Activated CD4-positive, alpha-beta T cell treated with anti-CD3 and anti-CD28 coated beads, Interleukin-2, Interleukin-4, amounts not matched to agents 100 ng/mL and 50 ng/mL, durations not matched to agents 16 hours and 8 hours (primary cell): ENCODE measurements at regions not wholly inside any gene's neighbourhood (a gene's known extent, or its start where the extent isn't known, plus 50 kb on each side); places are given as distances from the start of the nearest gene placed in this dataset.

Experiments used
- DNase-seq: peaks from one replicate; pipeline ENCODE4 v3.0.0-alpha.2; 2020; ENCODE audit warnings: low spot score

DNA sequence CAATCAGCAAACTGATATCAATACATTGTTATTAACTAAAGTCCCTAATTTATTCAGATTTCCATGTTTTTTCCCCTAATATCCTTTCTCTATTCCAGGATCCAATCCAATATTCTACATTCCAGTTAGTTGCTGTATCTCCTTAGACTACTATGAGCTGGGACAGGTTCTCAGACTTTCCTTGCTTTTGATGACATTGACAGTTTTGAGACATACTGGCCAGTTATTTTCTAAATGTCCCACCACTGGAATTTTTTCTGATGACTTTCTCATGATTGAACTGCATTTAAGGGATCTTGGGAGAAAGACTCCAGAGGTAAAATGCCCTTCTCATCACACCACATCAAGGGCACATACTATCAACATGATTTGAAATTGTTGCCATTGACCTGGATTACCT, 177.1 kb upstream of the MAF start:
- DNase-seq = no peak

DNA sequence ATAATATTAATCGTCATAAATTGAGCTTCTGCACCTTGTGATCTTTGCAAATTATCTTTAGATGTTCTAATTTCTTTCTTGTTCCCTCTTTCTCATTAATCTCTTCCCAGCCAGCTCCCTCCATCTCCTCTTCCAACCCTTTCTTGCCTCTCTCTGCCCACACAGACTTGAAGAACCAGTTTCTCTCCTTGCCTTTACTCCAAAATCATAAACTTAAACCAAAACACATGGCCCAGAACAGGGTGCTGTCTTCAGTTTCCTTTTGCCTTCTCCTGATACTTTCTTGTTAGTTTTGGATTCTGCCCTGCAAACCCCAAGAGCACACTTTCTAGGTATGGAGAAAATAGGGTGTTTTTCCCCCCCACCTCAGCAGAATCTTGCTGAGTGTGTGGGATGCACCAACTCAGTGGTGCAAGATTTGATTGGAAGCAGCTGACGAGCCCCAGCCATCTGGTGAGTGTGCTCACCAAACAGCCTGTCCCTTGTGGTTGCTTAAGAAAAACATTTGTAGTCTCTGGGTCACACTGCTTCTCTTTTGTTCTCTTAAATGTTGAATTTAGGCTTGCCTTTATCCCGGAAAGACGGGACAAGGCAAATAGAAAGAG, 175.8 kb upstream of the MAF start:
- no peak for DNase-seq

DNA sequence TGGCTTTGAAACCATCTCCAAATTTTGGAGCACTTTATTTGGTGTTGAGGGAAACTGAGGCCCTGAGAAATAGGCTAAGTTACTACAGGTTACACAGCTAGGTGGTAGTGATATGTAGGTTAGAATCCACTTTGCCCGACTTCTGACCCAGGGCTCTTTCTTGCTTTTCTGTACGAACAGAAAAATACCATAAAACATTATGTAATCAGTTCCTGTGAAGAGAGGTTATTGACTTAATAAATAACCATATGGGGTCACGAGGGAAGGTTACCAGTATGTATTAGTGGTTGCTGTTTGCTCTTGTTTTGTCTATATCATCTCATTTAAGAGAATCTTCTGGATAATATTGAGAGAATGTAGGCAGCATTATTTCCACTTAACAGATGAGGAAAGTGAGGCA, 172.2 kb upstream of the MAF start:
- no peak for DNase-seq

DNA sequence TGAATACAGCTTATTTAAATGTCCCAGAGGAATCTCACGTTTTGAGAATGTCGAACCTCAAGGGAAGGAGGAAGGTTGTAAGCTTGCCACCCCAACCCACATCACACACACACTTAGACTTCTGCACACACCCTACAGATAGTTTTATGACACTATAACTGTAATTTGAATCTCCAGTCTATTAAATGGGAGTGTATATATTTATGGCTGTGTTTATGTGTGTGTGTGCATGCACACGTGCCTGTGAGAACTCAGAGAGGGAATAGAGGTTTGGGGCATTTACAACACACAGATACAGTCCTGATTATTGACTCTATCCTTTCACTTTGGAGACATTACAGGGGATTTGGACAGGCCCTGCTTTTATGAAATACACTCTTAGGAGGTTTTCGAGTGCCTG, 171.5 kb upstream of the MAF start:
- no peak for DNase-seq

DNA sequence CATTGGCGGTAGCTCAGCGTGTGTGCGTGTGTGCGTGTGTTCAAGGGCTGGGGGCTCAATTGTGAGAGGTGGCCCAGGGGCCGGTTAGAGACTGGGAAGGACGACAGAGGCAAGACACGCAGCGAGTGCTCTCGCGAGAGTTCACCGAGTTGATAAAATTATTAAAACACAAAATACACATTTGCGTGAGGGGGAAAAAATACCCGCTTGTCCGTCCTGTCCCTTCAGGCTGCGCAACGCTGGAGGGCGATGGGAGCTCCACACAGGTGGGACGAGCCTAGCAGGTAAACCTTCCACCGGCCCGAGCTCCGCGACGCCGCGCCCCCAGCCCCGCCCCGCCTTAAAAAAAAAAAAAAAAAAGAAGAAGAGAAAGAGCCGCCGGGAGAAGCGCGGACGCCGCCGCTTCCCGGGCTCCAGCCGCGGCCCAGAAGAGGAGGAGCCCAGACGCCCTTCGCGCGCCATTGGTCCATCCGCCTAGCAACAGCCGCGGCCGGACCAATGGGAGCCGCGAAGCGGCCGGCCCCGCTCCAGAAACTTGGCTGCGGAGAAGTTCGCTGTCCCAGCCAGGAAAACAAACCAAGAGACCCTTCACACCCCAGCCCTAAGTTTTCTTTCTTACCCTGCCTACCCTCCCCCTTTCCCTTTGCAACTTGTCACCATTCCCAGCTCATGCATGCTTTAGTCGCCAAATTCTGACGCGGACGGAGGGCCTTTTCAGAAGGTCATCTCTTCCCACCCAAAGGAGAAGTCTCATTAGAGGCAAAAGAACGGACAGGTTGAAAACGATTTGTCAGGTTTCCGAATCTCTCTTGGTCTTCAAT, 169.9 kb upstream of the MAF start:
- peak; percentile 73 for DNase-seq

DNA sequence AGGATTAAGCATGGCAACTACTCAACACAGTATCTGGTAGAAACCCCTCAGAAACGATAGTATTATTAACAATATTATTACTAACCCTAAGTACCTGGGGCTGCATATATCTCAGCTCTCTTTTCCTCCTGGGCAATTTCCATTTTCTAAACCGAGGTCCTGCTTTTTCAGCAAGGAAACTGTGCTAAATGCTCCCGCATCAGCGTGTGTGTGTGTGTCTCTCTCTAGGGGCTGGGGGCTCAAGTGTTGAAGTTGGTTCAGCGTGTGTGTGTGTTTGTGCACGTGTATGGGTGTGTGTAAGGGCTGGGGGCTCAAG, 169.3 kb upstream of the MAF start:
- DNase-seq = no peak

DNA sequence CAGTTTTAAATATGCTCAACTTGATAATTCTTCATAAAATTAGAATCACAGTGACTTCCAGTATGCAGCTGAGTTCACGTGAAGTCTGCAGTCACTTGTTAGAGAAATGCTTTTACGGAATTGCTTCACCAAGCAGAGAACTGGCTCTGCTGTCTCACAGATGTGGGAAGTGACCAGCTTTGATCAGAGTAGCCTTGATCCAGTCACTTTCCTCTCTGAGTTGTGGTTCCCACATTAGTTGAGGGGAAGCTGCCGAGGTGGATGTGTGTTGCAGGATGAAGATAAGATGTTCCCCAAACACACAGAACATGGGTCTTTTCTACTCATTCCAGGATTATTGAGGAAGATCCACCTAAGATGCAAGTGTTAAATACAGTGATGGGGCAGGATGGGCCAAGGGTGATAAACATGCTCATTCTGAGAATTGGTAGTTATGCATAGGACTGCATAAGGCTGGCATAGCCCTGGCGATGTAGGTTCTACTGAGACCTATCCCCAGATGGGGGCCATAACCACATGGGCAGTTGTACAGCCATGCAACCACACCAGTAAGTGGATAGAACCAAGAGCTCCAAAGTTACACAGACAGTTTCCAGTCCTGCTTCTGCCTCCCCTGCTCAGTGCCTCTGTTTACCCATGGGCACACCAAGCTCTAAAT, 168.9 kb upstream of the MAF start:
- DNase-seq = no peak

DNA sequence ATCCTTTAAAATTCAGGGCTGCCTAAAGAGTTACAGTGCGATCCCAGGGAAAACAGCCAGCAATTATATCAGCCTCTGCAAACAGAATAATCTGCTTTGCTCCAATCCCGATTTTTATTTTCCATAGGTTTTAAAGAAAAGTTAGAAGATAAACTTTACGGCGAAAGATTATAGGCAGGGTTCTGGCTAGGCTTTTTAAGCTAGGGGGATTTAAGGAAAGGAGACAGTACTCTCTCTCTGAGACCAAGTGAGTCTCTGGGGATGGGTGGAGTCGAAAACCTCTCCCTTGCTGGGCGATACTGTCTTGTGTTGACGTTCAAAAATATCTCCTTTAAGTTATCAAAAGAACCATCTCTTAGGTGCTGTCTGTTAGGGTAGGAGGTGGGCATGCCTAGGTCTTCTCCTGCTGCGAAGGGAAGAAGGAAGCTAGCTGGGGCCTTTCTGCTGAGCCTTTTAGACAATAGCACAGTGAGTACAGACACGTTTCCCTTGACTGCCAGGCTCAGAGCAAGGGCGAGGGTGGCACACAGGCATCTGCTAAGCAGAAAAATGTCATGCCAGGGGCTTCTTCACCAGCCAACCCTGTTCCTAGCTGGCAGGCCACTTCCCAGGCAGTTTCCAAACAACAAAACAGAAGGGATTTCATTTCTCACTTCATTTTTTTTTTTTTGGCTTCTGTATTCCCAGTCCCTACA, 167.9 kb upstream of the MAF start:
- DNase-seq = no peak

DNA sequence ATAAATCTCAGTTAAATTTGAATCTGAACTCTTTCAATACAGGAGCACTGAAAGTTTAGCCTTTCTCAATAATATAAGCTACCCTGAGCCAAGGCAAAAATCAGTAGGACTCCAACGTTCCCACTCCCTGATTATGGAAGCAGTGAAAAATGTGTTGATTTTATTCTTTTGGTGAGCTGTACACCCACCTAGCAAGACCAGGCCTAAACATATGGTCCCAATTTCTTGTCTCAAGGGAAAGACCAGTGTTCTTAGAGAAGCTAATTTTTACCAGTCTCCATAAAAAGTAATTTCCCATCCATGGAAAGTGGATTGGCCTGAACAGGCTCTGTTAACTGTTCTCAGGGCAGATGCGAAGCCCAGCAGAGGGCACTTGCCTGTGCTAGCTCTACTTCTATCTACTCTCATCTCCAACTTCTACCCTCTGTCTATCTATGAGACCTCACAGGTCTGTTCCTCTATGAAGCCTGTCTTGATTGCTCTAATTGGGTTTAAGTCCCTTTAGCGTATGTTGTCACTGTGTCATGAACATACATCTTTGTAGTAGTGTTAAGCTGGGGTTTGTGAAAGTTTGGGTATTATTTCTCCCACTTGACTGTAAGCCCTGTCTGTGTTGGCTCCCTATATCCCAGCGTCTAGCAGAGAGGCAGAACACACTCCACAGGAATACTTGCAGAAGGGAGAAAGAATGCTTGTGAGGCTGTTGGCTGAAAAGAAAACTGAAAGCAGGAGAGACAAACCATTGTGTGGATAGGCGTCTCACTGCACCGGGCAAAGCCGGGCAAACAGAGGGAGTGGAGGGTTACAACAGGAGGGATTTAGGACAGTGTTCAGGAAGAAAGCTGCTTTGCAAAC, 167.1 kb upstream of the MAF start:
- no peak for DNase-seq

DNA sequence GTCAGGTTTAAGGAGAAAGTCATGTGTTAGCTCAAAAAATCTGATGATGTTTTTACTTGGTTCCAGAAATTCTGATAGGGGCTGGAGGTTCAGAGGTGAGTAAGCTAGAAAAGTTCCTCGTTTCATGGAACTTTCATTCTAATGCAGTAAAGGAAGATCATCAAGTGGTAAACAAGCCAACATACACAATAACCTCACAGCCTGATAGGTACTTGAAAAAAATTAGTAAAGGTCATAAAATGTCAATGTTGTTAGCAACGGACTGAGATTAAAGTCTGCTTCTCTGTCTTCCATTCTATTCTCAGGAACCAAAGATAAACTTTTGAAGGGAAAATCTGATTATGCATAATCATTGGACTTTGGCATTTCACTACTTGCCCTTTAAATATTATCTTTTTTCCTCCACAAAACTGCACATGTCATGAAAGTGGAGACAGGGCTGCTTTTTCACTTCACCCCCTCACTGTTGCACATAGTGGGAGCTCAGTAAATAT, 165.4 kb upstream of the MAF start:
- no peak for DNase-seq

DNA sequence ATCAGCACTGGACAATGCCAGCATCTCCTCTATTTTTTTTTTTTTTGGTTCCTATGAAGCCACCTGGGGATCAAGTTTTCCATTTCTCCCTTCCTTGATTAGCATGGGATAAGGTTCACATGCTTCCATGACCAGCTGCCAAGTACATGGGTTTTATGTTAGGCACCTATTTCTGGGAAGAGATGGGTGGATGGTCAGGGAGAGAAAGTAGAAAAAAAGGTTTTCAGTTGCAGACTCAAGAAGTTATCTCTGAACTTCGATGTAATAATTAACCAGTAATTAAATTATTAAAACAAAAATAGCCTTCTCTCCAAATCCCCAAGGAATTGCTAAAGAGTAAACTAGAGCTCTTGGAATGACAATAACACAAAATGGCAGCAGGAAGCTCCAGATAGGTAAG, 164.9 kb upstream of the MAF start:
- no peak for DNase-seq

DNA sequence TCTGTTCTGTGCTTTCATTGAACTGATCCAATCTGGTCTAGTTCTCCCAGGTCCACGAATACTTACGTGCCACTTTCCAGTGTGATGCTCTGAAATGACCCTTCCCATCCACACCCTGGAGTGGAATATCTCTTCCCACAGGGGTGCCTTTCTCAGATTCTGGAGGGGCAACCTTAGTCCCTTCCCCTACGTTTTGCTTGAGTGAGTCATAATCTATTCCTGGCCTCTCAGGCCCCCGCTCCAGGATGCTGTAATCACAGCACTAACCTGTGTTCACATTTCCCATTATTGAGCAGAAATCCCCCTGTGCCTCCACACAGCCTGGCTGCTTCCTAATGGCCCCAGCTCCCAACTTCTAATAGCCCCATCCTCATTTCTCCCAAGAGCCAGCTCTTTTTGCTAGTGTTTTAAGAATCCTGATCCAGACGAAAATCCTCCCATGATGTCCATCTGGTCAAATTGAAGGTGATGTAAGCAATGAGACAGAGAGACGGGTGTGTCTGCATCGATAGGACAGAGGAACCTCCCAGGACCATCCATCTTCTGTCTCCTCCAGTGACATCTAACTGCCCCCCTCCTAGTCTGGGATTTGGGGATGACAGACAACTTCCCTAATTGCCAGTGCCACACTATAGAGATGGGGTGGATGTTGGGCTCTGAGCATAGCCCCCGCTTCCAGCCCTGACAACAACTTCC, 164.0 kb upstream of the MAF start:
- no peak for DNase-seq

DNA sequence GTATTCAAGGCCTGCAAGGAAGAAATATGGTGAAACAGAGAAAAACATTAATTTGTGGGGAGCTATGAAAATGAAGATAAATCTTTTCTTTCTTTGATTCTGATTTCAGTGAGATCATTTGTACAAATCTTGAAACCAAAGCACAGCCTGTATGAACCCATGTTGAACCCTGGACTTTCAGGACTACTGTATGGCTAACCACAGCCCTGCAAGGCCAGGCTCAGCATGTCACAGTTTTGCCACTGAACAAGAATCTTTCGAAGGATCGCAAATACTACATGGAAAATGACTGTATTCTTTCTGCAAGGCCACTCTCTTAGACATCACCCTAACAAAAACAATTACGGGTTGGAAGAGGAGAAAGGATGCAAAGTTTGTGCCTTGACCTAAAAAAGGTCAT, 161.7 kb upstream of the MAF start:
- no peak for DNase-seq

DNA sequence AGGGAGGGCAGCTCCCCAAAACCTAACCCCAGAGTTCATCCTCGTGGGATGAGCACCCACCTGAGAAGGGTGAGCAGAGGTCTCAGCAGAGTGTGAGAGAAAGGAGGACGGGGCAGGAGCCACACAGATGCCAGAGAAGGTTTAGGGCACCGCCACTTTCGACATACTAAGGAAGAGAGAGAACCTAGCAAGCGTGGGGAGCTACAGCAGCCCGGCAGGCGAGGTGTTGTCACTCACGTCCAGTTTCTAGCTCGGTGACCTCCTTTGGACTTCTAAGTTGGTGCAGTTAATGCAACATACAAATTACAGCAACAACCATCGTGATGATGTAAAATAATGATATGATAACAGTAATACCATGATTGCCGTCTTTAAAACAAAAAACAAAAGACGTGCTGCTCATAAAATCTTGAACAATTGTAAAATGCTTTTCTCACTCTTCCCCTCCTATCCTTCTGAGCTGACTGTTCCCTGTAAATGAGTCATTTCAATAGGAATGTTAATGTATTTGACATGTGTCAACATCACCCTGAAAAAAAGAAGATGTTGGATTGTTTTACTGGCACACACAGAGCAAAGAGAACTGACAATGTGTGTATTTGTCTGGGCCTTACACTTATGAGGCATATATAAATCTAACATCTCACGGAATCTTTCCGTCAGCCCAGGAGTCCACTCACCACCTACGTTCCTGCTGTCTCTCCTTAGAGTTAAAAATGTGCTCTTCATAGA, 158.2 kb upstream of the MAF start:
- no peak for DNase-seq

DNA sequence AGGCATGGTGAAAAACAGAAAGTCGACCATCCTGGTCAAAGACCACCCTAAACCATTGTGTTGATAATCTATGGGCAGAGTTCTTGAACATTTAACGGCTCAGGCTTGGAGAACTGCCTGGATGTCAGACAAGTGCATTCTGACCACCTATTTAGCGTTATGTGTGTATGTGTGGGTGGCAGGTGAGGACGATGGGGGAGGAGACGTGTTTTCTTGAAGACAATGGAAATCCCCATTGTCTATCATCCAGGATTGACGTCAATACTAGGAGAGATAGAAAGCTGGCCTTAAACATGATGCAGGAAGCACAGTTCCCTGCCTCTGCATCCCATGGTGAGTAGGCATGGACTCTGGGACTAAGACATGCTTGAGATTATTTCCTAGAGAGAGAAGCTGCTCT, 157.4 kb upstream of the MAF start:
- DNase-seq = no peak

DNA sequence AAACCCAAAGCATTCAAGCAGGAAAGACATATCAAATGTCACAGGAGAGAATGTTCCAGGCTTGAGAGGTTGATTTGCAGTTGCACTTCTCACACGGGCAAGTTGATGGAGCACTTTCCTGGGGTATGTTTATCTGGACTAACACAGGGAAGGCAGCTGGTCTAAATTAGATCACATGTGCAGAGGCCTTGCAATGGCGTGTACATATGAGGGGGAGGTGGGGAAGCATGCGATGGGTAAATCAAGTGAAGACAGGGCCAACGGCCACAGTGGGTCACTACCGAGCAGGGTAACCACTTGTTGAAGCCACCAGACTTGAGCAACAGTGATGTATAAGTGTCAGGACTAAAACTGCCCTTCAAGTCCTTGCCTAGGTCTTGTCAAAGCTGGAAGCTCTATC, 156.6 kb upstream of the MAF start:
- DNase-seq = no peak

DNA sequence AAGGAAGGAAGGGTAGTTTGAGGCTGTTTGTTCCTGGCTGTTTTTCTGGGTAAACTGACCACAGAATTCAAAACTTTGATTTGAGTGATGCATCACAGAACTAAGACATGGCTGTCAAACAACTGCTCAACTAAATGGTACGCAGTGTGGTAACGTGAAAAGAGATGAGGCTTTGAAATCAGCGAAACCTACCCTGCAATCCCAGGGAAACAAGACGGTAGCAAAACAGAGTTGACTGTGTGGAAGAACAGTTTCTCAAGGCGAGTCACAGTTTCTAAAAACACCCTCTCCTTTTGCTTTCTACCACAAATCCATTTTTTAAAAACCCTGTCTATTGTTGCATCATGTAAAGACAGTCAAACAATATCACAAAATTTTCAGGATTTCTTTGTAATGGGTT, 156.0 kb upstream of the MAF start:
- no peak for DNase-seq

DNA sequence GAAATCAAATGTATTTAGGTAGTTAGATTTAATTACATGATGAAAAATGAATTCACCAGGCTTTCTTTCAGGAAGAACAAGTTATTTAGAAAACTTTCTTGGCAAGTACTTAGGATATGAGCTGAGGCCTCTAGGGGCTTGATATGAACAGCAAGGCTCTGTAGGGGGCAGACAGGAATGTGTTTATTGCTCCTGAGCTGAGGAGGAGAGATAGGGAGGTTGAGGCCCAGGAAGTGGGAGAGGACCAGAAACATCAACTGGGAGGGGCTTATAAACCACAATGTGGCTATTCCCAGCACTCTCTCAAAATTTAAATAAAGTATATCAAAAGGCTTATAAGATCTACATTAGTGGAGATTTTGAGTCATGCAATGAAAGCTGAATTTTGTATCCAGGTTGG, 154.0 kb upstream of the MAF start:
- DNase-seq = no peak

DNA sequence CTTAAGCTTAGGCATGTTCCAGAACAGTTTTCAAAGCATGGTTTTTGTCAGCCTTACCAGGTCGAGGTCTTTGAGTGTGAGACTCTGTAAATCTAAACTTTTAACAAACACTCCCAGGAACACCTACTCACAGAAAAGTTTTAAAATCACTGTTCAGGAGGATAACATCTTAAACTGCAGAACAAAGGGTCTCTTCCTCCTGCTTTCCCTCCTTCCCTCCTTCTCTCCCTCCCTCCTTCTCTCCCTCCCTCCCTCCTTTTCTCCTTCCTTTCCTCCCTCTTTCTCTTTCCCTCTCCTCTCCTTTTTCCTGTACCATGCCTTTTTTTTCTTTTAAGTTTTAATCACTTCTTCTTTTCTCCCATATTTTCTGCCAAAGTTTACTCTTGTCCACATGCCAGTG, 153.5 kb upstream of the MAF start:
- DNase-seq = no peak

DNA sequence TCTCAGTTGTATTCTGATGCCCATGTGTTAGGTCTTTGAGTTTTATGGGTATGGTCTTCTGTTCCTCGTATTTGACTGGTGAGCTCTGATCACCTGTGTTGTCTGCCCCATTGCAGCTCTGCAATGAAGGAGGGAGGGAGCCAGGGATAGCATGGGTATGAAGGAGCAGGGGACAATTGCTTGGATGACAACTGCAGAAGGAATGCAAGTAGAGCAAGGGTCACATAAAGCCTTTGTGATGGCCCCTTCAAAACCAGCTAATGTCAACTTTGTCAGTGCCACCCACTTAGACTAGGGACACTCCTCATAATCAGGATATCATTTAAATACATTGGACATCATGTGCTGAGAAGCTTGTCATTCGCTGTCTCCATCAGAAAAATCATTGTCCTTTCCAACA, 152.7 kb upstream of the MAF start:
- no peak for DNase-seq

DNA sequence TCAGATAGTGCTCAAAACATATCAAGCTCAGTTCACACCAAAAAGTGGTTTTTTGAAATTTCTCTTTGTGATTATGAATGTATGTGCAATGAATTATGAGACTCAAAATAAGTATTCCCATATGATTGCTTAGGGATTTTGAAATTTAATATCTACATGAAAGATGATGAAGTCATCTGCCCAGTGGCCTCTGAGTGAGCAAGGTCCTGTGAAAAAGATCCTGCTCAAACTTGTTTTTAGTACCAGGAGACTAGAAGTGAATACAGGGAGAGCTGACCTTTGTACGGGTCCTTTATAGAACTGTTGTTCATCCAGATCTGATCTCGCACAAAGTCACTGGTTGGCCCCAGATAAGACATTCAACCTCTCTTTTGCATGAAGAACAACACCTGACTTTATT, 151.9 kb upstream of the MAF start:
- DNase-seq = no peak
